ENCODE measurements at regions not wholly inside any gene's neighbourhood (a gene's known extent, or its start where the extent isn't known, plus 50 kb on each side); places are given as distances from the start of the nearest gene placed in this dataset.
"Not testable (repeated sequence)": the region's sequence is repeated elsewhere in the genome, so short reads cannot be mapped to it uniquely, and the experiment has no call there.

DNA sequence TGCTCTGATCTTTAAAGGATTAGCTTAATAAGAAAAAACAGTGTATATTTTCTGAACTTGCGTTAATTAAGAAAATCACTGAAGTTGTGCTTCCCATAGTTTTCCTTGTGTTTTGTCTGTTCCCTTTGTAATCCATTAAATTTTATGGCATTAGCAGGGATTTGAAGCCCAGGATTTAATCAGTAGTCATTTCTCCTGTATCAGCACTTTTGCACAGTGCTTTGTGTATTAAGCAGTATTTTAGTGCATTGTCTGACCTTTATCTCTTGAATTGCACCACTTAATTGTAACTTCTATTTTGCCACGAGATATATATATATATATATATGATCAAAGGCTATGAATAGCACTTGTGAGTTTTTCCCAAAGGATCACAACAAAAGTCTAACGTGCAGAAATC is 133.7 kb downstream of the S1PR1 start:
- DNase-seq (ENCODE audit: low read depth), result no peak

DNA sequence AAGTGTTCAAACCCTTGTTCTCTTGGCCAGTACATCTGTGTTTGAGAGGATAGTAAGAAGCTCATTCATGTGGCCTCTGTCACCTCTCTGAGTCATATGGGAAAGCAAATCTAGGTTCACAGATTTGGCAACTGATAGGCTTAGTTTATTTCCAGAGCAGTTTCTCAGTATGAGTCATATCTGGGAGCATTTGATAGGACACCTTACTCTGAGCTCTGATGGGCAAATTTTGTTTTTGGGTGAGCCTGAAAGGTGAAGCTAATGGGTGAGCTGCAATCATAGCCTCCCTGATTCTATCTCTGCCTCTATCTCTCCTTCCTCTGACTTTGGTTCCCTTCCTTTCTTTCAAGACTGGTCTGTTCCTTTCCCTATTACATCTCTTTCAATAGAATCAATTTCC is 134.4 kb downstream of the S1PR1 start:
- DNase-seq (ENCODE audit: low read depth), result no peak

DNA sequence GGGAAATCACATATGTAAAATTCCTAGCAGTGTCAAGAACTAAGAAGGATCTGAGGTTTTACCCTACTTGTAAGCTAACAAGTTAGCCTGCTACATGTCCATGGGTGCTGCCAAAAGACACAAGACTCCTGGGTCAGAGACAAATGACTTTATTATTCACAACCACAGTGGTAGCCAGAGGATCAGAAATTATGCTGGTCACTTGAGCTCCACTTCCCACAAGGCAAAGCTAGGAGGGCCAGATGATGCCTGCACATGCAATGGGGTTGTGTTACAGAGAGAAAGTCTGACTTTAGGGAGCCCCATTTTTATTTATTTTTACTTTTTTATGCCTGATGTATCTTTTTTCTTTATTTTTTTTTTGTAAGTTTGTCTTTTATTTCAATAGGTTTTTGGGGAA is 136.8 kb downstream of the S1PR1 start:
- no peak for DNase-seq (ENCODE audit: low read depth)

DNA sequence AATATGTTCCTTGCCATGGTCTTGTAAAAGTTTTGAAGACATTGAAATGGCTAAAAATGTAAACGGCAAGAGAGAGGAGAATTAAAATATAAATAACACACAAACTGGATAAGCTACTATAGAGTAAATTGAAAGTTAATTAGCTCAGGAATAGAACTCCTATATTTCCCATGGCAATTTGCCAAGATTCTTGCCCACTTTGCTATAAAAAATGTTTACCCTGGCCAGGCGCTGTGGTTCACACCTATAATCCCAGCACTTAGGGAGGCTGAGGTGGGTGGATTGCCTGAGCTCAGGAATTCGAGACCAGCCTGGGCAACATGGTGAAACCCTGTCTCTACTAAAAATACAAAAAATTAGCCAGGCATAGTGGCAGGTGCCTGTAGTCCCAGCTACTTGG is 138.6 kb downstream of the S1PR1 start:
- DNase-seq (ENCODE audit: low read depth), result not testable (repeated sequence)

DNA sequence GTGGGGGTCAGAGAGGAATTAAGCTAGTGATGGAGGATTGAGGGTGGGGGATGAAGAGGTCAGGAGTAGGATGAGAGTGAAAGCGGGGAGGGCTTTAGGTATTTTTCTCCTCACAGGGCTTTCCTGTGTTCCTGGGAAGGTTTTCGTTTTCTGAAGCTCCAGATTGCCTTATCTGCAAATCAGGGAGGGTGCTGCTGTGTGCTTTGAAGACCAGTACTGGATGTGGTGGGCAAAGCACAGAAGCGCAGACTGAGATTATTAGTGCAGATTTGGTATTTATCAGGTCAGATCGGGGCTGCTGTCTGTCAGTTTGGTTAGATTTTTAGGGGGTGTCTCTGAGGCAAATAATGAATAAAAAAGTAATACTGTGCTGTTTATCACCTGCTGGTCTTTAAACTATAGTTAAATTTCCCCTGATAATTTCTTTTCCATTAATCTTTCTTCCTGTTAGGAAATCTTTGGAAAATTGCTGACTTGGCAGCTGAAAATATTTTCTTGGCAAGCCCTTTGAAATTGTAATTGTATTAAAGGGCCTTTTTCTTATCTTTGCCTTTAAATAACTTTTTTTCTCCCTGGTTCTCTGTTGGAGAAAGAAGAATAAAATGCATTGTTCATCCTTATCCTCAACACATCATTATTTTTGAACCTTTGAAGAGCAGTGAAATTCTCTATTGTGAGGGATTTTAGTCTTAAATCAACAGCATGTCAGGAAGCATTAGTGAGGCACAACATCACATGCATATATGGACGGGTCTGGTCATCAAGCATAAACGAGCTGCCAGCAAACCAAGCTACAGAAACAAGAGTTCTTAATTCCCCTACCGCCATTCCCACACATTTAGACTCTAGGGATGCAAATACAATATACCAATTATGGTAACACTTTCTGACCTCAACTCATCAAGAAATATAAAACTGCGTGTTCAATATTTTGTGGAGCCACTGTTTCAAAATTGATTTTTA is 139.6 kb downstream of the S1PR1 start:
- DNase-seq (ENCODE audit: low read depth), result no peak

DNA sequence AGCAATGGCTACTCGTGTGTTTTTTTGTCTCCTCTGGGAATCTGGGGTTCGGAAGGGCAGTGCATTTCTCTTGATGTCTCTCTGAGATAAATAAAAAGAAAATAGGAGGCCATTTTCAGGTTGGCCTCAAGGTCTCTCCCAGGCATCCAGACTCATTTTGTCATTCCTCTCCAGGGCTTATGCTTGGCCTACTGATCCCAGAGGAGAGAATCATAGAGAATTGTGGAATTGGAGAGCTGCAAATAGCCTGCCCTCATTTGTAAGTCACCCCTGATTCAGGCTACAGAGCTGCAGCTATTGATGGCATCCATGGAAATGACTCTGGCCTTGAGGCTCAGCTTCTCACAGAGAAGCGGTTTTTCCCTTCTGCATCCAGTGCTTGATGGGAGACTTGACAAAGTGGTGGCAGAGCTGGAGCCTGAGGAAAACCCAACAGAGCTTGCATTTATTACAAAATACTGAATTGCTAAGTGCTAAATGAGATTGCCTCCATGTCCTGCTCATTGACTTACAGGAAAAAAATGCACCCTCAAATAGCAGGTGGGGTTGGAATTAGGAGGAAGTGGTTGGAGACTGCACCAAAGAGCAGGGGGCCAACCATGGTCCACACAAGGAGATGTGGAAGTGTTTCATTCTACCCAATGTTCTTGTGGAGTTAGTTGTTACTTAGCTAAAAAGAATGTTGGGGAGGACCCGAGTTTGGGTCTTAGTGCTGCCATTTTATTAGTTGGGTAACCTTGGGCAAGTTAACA is 140.4 kb downstream of the S1PR1 start:
- no peak for DNase-seq (ENCODE audit: low read depth)

DNA sequence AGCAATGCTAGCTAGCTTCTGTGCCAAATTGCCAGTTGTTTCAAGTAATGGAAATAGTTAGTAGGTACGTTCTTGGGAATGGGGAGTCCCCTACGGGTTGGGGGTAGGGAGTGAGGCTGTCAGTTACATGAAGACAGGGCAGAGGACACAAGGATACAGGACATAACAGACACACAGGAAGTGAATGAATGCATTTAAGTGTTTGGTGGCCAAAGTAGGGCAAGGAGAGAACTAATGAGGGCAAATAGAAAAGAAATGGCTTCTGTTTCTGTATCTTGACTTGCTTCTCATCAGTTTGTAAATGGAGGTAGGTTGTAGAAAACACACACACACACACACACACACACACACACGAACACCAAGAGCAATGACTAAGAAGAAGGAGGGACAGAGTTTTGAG is 142.2 kb downstream of the S1PR1 start:
- no peak for DNase-seq (ENCODE audit: low read depth)

DNA sequence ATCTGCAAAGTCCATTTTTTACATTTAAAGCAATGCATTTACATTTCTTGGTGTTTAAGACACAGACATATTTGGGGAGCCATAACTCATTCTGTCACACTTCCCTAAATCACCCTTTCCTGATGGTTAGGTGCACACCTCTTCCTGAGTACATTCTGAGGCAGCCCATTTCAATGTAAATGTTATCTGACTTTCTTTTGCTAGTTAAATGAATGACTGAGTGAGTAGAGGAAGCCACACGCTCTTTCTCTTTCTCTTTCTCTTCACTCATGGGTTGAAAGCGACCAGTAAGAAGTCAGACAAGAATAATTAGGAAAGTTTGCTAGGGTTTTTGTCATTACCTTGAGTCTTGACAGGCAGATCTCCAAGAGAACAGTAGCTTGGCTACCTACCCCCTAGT is 143.1 kb downstream of the S1PR1 start:
- no peak for DNase-seq (ENCODE audit: low read depth)

DNA sequence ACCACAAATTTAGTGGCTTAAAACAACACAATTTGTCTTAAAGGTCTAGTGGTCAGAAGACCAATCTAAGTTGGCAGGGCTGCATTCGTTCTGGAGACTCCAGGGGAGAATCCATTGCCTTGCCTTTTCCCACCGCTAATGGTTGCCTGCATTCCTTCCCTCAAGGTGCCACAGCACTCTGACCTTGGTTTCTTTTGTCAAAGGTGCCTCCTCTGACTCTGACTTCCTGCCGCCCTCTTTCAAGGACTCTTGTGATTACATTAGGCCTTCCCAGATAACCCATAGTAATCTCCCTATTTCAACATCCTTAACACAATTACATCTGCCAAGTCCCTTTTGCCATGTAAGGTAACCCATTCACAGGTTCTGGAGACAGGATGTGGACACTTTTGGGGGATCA is 145.3 kb downstream of the S1PR1 start:
- no peak for DNase-seq (ENCODE audit: low read depth)

DNA sequence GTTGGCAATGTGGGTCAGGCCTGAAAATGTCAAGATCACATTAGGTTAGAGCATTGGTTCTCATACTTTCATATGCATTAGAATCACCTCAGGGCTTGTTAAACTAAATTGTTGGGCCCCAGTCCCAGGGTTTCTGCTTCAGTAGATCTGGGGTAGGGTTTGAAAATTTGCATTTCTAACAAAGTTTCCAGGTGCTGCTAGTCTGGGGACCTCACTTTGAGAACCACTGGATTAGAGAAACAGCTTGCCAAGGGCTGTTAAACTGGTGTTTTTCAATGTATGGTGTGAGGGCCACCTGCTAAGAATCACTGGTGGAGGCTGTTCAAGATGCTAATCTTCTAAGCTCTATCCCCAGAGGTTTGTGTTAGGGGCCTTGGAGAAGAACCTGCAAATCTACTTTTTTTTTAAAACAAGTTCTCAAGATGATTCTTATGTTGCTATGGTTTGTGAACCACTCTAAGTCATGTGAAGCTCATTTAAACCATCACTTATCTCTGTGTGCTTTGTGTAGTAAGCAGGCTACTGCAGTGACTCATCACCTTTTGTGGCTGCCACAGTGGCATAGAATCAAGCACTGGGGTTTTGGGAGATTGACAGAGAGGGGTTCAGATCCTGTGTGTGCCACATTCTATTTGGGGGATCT is 152.2 kb downstream of the S1PR1 start:
- DNase-seq (ENCODE audit: low read depth), result no peak

DNA sequence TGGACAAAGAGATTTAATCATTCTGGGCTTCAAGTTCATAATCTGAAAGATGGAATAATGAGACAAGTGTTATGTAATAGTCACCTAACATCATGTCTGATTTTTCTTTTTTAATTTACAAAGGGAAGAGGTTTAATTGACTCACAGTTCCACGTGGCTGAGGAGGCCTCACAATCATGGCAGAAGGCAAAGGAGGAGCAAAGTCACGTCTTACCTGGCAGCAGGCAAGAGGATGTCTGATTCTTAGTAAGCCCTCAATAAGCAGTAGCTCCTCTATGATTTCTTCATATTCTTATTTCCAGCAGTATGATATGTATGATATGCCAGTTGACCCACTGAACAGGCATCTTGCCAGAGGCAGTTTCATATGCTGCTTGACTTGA is 152.7 kb downstream of the S1PR1 start:
- DNase-seq (ENCODE audit: low read depth), result no peak

DNA sequence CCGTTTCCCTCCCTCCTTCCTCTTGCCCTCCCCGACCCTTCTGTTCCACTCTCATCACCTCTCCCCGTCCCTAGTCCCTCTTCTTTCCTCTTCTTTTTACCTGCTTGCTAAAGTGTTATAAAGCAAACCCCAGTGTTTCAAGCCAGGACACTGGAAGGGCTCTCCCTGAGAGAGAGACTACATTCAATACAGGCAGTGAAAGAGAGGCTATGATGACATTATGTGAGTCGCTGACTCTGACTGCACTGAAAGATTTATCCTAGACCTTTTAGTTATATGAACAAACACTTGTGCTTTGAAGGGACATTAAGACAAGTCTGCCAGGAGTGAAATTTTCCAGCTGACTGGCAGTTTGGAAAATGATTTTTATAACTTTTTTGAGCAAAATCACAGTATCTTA is 155.7 kb downstream of the S1PR1 start:
- DNase-seq (ENCODE audit: low read depth), result no peak

DNA sequence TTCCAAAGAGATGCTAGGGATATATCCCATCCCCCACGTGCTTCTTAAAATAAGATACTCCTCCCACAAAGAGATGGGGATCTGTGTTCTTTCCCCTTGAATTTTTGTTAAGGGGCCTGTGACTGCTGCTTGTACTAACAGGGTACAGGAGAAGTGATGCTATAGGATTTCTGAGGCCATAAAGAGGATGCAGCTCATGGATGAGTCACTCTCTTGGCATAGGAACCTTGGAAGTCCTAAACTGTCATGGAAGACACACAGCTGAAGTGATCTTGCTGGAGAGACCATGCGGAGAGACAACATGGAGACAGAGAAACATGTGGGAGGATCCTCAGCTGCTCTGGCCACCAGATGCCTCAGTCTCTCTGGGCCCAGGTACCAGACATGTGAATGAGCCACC is 157.2 kb downstream of the S1PR1 start:
- DNase-seq (ENCODE audit: low read depth), result no peak

DNA sequence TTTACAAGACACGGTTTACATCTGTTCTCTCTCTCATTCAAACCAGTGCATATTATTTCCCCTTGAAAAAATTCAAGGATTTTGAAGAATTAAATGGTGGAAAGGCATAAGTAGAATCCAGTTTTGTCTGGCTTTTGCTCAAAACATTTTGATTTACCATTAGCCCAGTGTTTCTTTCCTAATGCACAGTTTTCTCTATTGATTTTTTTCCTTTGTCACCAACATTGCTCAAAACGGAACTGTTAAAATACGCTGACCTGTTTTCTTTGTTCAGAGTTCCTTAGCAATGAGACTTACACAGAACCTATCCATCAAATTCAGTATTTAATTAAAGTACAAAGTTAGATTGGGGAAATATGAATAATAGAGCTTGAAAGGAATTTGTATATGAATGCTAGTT is 162.4 kb downstream of the S1PR1 start:
- DNase-seq (ENCODE audit: low read depth), result no peak

DNA sequence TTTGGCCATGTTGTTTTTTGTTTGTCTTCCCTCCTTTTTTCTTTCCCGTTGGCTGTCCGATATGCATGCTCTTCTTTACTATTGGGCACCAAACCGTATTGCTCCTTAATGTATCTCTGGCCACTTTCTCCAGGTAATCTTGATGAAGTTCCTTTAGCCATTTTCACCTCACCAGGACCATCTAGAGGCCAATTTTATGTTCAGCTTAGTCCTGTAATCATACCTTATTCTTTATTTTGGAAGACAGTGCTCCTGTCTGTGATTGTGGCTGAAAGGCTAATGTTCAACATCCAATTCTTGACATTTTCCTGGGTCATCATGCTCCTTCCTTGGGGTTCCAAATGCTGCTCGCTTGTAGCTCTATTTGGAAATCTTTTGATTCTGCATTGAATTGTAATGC is 169.5 kb downstream of the S1PR1 start:
- DNase-seq (ENCODE audit: low read depth), result no peak

DNA sequence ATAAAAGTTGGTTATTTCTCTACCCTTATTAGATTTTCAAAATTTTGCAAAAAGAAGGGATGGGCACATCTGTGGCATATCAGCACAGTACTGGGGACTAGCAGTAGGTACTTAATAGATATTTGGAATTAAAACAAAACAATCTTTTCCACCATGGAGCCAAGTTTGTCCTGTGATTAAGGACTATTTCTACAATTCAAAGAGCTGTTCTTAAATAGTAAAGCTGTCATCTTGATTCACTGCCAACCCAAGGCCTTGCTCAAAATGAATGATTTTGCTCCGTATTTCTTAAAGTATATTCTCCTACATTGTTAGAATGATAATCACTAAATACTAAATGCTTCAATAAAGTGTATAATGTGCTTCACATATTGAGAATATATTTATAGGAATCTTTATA is 169.9 kb downstream of the S1PR1 start:
- no peak for DNase-seq (ENCODE audit: low read depth)

DNA sequence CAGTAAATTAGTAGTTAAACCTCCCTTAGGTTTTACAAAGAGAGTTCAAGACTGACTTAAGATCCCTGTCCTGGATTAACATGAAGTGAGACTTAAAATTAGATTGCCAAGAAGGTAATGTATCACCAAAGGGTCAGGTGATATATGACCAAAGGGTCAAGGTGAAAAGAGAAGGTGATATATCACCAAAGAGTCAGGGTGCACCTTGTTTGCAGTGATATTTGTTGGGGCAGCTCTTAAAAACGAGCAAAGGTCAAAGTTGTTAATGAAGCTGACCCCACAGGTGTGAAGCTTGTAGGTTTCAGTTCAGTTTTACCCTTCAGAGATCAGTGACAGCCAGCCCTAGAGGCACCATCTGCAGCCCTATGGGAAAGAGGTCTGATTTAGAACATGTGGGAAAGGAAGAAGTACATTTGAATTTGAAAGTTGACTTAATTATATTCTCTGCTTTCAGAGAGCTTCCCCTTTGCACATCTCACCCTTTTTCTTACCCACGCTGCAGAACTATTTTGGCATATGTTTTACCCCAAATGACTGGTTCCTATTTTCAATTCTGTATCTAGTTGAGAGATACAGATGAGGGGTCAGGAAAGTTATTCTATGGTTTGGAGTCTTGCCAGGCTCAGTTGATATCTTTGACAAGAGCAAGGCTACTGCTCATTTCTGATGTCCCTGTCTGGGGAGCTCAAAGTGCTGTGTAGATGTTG is 170.8 kb downstream of the S1PR1 start:
- DNase-seq (ENCODE audit: low read depth), result no peak

DNA sequence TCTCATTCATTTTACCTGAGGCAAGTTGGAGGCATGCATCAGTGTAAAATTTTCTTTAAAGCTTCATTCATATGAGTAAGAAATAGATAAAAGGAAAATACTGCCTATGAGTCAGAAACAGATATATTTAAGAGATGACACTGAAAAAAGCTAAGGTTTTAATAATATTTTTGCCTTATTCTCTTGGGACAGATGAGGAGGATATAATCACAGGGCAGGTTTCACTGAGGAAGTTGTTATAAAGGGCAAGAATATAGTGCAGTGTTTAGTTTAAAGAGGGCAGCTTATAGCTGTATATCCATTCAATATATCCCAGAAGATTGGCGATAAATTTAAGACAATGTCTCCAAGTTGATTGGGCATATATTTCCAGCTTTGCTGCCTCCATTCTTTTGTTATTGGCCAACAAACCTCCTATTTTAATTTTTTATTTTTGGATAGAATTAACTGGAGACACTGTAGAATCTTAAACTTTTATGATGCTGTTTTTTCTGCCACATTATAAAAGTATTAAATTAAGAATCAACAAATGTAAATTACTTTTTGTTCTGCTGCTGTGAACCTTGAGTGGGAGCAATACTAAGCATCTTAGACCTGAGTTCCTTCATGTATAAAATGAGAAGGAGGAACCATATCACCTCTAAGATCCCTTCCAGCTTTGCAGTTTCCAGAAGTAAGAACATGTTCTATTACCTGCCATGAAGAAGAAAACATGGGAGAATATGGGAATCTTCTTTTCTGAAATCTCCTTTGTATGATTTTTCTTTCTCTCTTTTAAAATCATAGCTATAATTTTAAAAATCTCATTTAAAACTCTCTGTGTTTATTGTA is 171.6 kb downstream of the S1PR1 start:
- DNase-seq (ENCODE audit: low read depth), result no peak

DNA sequence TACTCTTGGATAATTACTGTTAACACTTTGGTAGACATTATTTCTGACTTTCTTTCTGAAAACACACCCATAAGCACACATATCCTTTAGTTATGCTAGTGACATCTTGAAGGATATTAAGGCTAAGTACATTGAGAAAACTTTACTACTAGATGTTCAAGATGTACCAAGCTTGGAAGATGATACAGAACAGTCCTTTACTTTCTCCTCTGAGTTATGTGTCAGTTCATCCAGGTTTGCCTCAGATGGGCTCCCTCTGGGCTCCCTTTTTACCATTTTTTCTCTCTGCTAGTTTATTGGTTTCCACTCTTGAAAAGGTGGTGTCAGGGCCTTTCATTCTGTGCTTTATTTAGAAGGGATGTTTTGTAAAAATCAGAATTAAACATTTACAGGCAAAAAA is 172.3 kb downstream of the S1PR1 start:
- DNase-seq (ENCODE audit: low read depth), result no peak

DNA sequence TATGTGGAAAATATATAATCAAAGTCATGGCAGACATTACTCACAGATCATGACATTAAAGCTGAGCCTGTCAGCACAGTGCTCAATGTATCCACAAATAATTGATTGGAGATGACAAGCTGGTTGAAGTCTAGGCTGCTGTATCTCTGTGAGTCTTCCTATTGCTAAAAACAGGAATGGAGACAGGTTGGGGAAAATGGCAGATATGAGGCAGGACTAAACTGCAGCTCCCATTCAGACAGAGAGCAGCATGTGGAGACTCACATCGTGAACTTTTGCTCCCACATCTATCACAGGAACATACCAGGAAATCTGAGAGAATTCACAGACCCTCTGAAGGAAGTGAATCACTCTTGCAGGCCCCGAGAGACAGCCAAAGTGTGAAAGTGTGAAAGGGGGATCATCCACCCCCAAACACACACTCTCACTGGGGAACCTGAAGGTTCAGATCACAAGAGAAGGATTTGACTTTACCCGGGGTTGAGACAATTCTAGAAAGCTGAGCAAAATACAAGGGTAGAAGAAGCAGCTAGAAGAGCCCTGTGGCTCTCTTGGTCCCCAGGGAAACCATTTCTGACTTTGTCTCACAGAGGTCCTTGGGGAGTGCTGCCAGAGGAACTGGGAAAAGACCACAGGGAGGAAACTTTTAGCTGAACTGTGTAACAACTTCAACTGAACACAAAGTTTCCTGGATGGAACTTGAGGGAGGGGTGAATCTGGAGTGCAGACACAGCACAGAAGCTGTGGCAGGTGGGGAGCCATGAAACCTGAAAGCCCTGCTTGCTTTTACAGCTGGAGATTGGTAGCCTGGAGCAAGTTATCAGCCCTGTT is 173.4 kb downstream of the S1PR1 start:
- DNase-seq (ENCODE audit: low read depth), result no peak

DNA sequence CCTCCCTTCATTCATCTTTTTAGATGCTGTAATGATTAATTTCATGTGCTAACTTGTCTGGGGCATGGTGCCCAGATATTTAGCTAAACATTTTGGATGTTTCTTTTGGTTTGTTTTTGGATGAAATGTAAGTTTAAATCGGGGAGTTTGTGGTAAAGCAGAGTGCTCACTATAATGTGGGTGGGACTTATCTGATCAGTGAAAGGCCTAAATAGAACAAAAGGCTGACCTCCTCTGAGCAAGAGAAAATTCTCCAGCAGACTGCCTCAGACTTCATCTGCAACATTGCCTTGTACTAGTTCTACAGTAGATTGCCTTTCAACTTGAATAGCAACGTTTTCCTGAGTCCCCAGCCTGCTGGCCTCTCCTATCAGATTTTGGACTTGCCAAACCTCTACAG is 183.6 kb downstream of the S1PR1 start:
- DNase-seq (ENCODE audit: low read depth), result no peak

Measured in fibroblast of the conjunctiva (primary cell).